PC-3 (cell line): ENCODE measurements at regions not wholly inside any gene's neighbourhood (a gene's known extent, or its start where the extent isn't known, plus 50 kb on each side); places are given as distances from the start of the nearest gene placed in this dataset.

Experiments
- ATAC-seq: fragments of 200-7000 bp; cut with Tn5 transposase; 2 replicates; pipeline ENCODE4 v1.9.1; 2020; ENCODE audit warnings: mild to moderate bottlenecking, moderate library complexity
- BruUV-seq: library from RNA; stranded (reverse); fragments of 400-500 nt; replicated peaks from 2 replicates; lab custom pipeline; 2021; lab: Mats Ljungman, UMichigan
- CTCF ChIA-PET: fragments of 300-600 bp; sonication (Branson Sonifier 250); formaldehyde crosslinking; loops from one replicate; lab custom pipeline; 2022; ENCODE audit warnings: antibody characterized with exemption; lab: Charles Lee
- POLR2A ChIA-PET: fragments of 300-600 bp; sonication (Branson Sonifier 250); formaldehyde crosslinking; loops from one replicate; lab custom pipeline; 2022; ENCODE audit warnings: antibody characterized with exemption; ENCODE audit not compliant: unreplicated experiment; lab: Charles Lee
- DNase-seq: peaks from one replicate; pipeline ENCODE4 v3.0.0-alpha.2; 2015
- H2AFZ ChIP-seq: fragments of 300-600 bp; sonication (generic); 2 replicates; pipeline ENCODE4 v1.6.0; 2016; ENCODE audit warnings: antibody characterized with exemption, low read length
- H3F3A ChIP-seq: fragments of 300-600 bp; sonication (generic); one replicate; pipeline ENCODE4 v1.6.0; 2017; ENCODE audit warnings: antibody characterized with exemption, low read length, control low read depth, mild to moderate bottlenecking; ENCODE audit not compliant: unreplicated experiment
- H3K27ac ChIP-seq: fragments of 300-600 bp; sonication (generic); 2 replicates; pipeline ENCODE4 v1.5.1; 2016; ENCODE audit warnings: mild to moderate bottlenecking, low read length
- H3K27me3 ChIP-seq: fragments of 300-600 bp; sonication (generic); 2 replicates; pipeline ENCODE4 v1.6.1; 2016; ENCODE audit warnings: low read length, mixed read lengths
- H3K36me3 ChIP-seq: fragments of 300-600 bp; sonication (generic); 2 replicates; pipeline ENCODE4 v1.6.1; 2016; ENCODE audit warnings: low read depth, mixed run types, low read length, mixed read lengths
- H3K4me1 ChIP-seq: fragments of 300-600 bp; sonication (generic); 2 replicates; pipeline ENCODE4 v1.5.1; 2016; ENCODE audit warnings: low read length; ENCODE audit not compliant: insufficient read depth
- H3K4me2 ChIP-seq: fragments of 300-600 bp; sonication (generic); 2 replicates; pipeline ENCODE4 v1.6.0; 2016; ENCODE audit warnings: low read length
- H3K4me3 ChIP-seq: fragments of 300-600 bp; sonication (generic); 2 replicates; pipeline ENCODE4 v1.5.1; 2016; ENCODE audit warnings: mild to moderate bottlenecking, low read length, mixed read lengths
- H3K79me2 ChIP-seq: fragments of 300-600 bp; sonication (generic); 2 replicates; pipeline ENCODE4 v1.6.1; 2017; ENCODE audit warnings: low read length, mixed read lengths
- H3K9ac ChIP-seq: fragments of 300-600 bp; sonication (generic); 2 replicates; pipeline ENCODE4 v1.6.0; 2016; ENCODE audit warnings: mild to moderate bottlenecking, low read length
- H3K9me2 ChIP-seq: fragments of 300-600 bp; sonication (generic); replicated peaks from 2 replicates; pipeline ENCODE4 v1.6.1; 2016; ENCODE audit warnings: mixed run types, low read length, mixed read lengths
- H3K9me3 ChIP-seq: fragments of 300-600 bp; sonication (generic); 2 replicates; pipeline ENCODE4 v1.6.1; 2016; ENCODE audit warnings: low read length, mixed read lengths
- H4K20me1 ChIP-seq: fragments of 300-600 bp; sonication (generic); 2 replicates; pipeline ENCODE4 v1.6.1; 2016; ENCODE audit warnings: low read length, mixed read lengths
- EZH2 ChIP-seq: fragments of 300-600 bp; sonication (generic); IDR thresholded peaks from one replicate; pipeline ENCODE4 v1.6.1; 2017; ENCODE audit warnings: antibody characterized with exemption, mild to moderate bottlenecking, low read length; ENCODE audit not compliant: unreplicated experiment
- EZH2phosphoT487 ChIP-seq: fragments of 300-600 bp; sonication (generic); IDR thresholded peaks from 2 replicates; pipeline ENCODE4 v1.6.1; 2018; ENCODE audit warnings: mild to moderate bottlenecking, antibody characterized with exemption, low read length, borderline replicate concordance
- intact Hi-C: fragments of 100-400 bp; cut with micrococcal nuclease; formaldehyde crosslinking; loops from 2 replicates; pipeline ENCODE4 v1.9.0; 2023
- TF ChIP-seq, protein P1 (sequence below): fragments of 300-600 bp; sonication (generic); conservative IDR thresholded peaks from 2 replicates; pipeline ENCODE4 v1.5.1; 2017; ENCODE audit warnings: antibody characterized with exemption, low read depth, mild to moderate bottlenecking, low read length

DNA sequence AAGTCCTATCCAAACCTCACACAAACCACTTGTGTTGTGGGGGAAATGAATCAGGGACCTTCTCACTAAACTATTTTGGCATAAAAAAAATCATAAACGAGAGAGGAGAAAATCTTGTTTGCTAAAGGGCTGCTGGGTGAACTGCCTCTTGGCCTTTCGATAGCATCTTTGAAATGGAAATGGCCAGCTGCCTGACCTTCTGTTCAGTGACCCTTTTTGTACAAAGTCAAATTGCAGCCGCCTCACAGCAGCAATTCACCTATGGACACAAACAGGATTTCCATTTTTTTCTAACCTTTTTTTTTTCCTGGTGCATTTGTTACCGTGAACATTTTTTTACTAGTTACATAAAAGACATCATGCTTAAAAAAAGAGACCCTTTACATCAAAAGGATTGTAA lies 89.0 kb upstream of the ONECUT1 start:
- DNase-seq (no peak), ATAC-seq (no peak)
- TF ChIP-seq, protein P1, sequence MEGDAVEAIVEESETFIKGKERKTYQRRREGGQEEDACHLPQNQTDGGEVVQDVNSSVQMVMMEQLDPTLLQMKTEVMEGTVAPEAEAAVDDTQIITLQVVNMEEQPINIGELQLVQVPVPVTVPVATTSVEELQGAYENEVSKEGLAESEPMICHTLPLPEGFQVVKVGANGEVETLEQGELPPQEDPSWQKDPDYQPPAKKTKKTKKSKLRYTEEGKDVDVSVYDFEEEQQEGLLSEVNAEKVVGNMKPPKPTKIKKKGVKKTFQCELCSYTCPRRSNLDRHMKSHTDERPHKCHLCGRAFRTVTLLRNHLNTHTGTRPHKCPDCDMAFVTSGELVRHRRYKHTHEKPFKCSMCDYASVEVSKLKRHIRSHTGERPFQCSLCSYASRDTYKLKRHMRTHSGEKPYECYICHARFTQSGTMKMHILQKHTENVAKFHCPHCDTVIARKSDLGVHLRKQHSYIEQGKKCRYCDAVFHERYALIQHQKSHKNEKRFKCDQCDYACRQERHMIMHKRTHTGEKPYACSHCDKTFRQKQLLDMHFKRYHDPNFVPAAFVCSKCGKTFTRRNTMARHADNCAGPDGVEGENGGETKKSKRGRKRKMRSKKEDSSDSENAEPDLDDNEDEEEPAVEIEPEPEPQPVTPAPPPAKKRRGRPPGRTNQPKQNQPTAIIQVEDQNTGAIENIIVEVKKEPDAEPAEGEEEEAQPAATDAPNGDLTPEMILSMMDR: no peak
- TF ChIP-seq EZH2phosphoT487 (no peak), EZH2 (no peak)
- POLR2A ChIA-PET: no interaction called here
- Histone ChIP-seq H4K20me1 (no peaks in the 10 kb centered on the region), H3K36me3 (no peaks in the 10 kb centered on the region), H3K4me3 (no peak overlapping the region), H3K4me2 (no peak overlapping the region), H3K27ac (no peak overlapping the region), H3K27me3 (peaks cover 12% of the 10 kb centered on the region), H3K9ac (no peak overlapping the region), H3K79me2 (no peaks in the 10 kb centered on the region), H3K9me2 (no peaks in the 10 kb centered on the region), H3F3A (no peaks in the 10 kb centered on the region), H3K4me1 (no peaks in the 10 kb centered on the region), H3K9me3 (no peaks in the 10 kb centered on the region), H2AFZ (no peak overlapping the region)
- intact Hi-C loops: no loop called here
- no TSS peak for BruUV-seq
- CTCF ChIA-PET: no interaction called here

GRCh38 chr15:52876991-52877663 lies 87.0 kb upstream of the ONECUT1 start:
- H3K9ac ChIP-seq: no peak overlapping the region
- peaks cover 31% of the 10 kb centered on the region for H3K27me3 ChIP-seq
- no peaks in the 10 kb centered on the region for H3F3A ChIP-seq
- H3K79me2 ChIP-seq: no peaks in the 10 kb centered on the region
- CTCF ChIA-PET: no interaction called here
- H3K9me2 ChIP-seq: no peaks in the 10 kb centered on the region
- H4K20me1 ChIP-seq: no peaks in the 10 kb centered on the region
- ATAC-seq: no peak
- no peak overlapping the region for H3K4me3 ChIP-seq
- BruUV-seq: no TSS peak
- H3K27ac ChIP-seq: no peak overlapping the region
- intact Hi-C loops: no loop called here
- H3K4me1 ChIP-seq: no peaks in the 10 kb centered on the region
- POLR2A ChIA-PET: no interaction called here
- no peak for DNase-seq
- no peak overlapping the region for H3K4me2 ChIP-seq
- H3K9me3 ChIP-seq: no peaks in the 10 kb centered on the region
- no peak overlapping the region for H2AFZ ChIP-seq
- TF ChIP-seq EZH2 (no peak), EZH2phosphoT487 (no peak)
- TF ChIP-seq, protein P1: no peak
- no peaks in the 10 kb centered on the region for H3K36me3 ChIP-seq

DNA sequence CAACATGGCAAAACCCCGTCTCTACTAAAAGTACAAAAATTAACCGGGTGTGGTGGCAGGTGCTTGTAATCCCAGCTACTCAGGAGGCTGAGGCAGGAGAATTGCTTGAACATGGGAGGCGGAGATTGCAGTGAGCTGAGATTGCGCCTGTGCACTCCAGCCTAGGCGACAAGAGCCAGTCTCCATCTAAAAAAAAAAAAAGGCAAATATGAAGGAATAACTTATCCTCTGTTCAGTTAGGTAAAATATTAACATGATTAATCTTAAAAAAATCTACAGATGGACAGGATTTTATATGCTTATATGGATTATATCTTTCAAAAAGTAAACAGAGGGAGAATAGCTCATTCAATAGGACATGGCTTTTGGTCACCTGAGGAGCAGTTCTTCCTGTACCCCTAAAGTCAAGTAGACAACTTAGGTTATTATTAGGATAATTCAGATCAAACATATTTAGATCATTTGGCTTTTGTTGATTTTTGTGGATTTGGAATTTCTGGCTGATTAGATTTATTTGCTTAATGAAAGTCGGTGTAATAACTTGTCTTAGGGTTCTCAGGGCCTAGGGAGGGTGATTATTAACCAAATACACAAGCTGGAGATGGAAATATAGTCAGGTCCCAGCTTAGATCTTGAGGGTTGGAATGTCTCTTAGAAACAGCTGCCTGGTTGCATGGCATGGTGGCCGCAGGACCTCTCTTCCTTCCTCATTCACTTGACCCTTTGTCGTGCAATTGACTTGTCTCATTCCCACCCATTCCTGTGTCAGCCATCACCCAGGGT lies 82.1 kb upstream of the ONECUT1 start:
- Histone ChIP-seq H3K79me2 (no peaks in the 10 kb centered on the region), H3K27me3 (peaks cover 24% of the 10 kb centered on the region), H3K9me3 (no peaks in the 10 kb centered on the region), H3K27ac (no peak overlapping the region), H4K20me1 (no peaks in the 10 kb centered on the region), H3K4me3 (no peak overlapping the region), H3K9me2 (no peaks in the 10 kb centered on the region), H2AFZ (no peak overlapping the region), H3K9ac (no peak overlapping the region), H3K4me1 (no peaks in the 10 kb centered on the region), H3K4me2 (no peak overlapping the region), H3F3A (no peaks in the 10 kb centered on the region), H3K36me3 (no peaks in the 10 kb centered on the region)
- POLR2A ChIA-PET: no interaction called here
- TF ChIP-seq EZH2phosphoT487: no peak
- TF ChIP-seq, protein P1: no peak
- TF ChIP-seq EZH2: no peak
- ATAC-seq (no peak), DNase-seq (no peak)
- intact Hi-C loops: no loop called here
- no TSS peak for BruUV-seq
- CTCF ChIA-PET: no interaction called here
